ENCODE measurements at regions not wholly inside any gene's neighbourhood (a gene's known extent, or its start where the extent isn't known, plus 50 kb on each side); places are given as distances from the start of the nearest gene placed in this dataset.

GRCh38 chr5:26024774-26025173 lies 1013.6 kb downstream of the CDH9 start:
- no peaks in the 10 kb centered on the region for H3F3A ChIP-seq (ENCODE audit: control insufficient read depth, insufficient read depth)
- H3K9me2 ChIP-seq (replicated peaks; ENCODE audit: control insufficient read depth, low read length): no peaks in the 10 kb centered on the region
- H3K27ac ChIP-seq (ENCODE audit: low read depth, low read length): no peak overlapping the region
- H3K4me3 ChIP-seq (ENCODE audit: low read length): no peak overlapping the region
- no peaks in the 10 kb centered on the region for H3K79me2 ChIP-seq (ENCODE audit: control insufficient read depth, low read length)
- H4K20me1 ChIP-seq (ENCODE audit: control insufficient read depth, insufficient read depth, low read depth, low read length): no peaks in the 10 kb centered on the region
- TF ChIP-seq EZH2phosphoT487 (IDR thresholded peaks at IDR 0.05; ENCODE audit: borderline replicate concordance, low read length) (no peak), CTCF (IDR thresholded peaks at IDR 0.05; ENCODE audit: low read depth, low read length, poor library complexity, severe bottlenecking) (no peak)
- no peak overlapping the region for H3K4me2 ChIP-seq (ENCODE audit: low read length)
- H3K27me3 ChIP-seq (ENCODE audit: control insufficient read depth, low read length): no peaks in the 10 kb centered on the region
- H3K9me3 ChIP-seq (ENCODE audit: control insufficient read depth, insufficient read depth, low read length): no peaks in the 10 kb centered on the region
- H3K36me3 ChIP-seq (ENCODE audit: control insufficient read depth, low read length): no peaks in the 10 kb centered on the region
- H3K4me1 ChIP-seq (ENCODE audit: control insufficient read depth, low read length): no peaks in the 10 kb centered on the region

GRCh38 chr5:26023361-26023760 lies 1015.0 kb downstream of the CDH9 start:
- Histone ChIP-seq H4K20me1 (ENCODE audit: control insufficient read depth, insufficient read depth, low read depth, low read length) (no peaks in the 10 kb centered on the region), H3K27me3 (ENCODE audit: control insufficient read depth, low read length) (no peaks in the 10 kb centered on the region), H3K4me2 (ENCODE audit: low read length) (no peak overlapping the region), H3K79me2 (ENCODE audit: control insufficient read depth, low read length) (no peaks in the 10 kb centered on the region), H3K9me2 (replicated peaks; ENCODE audit: control insufficient read depth, low read length) (no peaks in the 10 kb centered on the region), H3F3A (ENCODE audit: control insufficient read depth, insufficient read depth) (no peaks in the 10 kb centered on the region), H3K4me1 (ENCODE audit: control insufficient read depth, low read length) (no peaks in the 10 kb centered on the region), H3K9me3 (ENCODE audit: control insufficient read depth, insufficient read depth, low read length) (no peaks in the 10 kb centered on the region), H3K27ac (ENCODE audit: low read depth, low read length) (no peak overlapping the region), H3K4me3 (ENCODE audit: low read length) (no peak overlapping the region), H3K36me3 (ENCODE audit: control insufficient read depth, low read length) (no peaks in the 10 kb centered on the region)
- no peak for TF ChIP-seq CTCF (IDR thresholded peaks at IDR 0.05; ENCODE audit: low read depth, low read length, poor library complexity, severe bottlenecking)
- no peak for TF ChIP-seq EZH2phosphoT487 (IDR thresholded peaks at IDR 0.05; ENCODE audit: borderline replicate concordance, low read length)

GRCh38 chr5:26014206-26014605 lies 1024.2 kb downstream of the CDH9 start:
- H3K79me2 ChIP-seq (ENCODE audit: control insufficient read depth, low read length): no peaks in the 10 kb centered on the region
- H3K4me3 ChIP-seq (ENCODE audit: low read length): no peak overlapping the region
- H3K9me2 ChIP-seq (replicated peaks; ENCODE audit: control insufficient read depth, low read length): no peaks in the 10 kb centered on the region
- no peaks in the 10 kb centered on the region for H3K4me1 ChIP-seq (ENCODE audit: control insufficient read depth, low read length)
- H3K27ac ChIP-seq (ENCODE audit: low read depth, low read length): no peak overlapping the region
- H3K4me2 ChIP-seq (ENCODE audit: low read length): no peak overlapping the region
- TF ChIP-seq CTCF (IDR thresholded peaks at IDR 0.05; ENCODE audit: low read depth, low read length, poor library complexity, severe bottlenecking) (no peak), EZH2phosphoT487 (IDR thresholded peaks at IDR 0.05; ENCODE audit: borderline replicate concordance, low read length) (no peak)
- no peaks in the 10 kb centered on the region for H3K36me3 ChIP-seq (ENCODE audit: control insufficient read depth, low read length)
- no peaks in the 10 kb centered on the region for H4K20me1 ChIP-seq (ENCODE audit: control insufficient read depth, insufficient read depth, low read depth, low read length)
- H3K9me3 ChIP-seq (ENCODE audit: control insufficient read depth, insufficient read depth, low read length): no peaks in the 10 kb centered on the region
- H3F3A ChIP-seq (ENCODE audit: control insufficient read depth, insufficient read depth): no peaks in the 10 kb centered on the region
- H3K27me3 ChIP-seq (ENCODE audit: control insufficient read depth, low read length): no peaks in the 10 kb centered on the region

GRCh38 chr5:26012078-26012477 lies 1026.3 kb downstream of the CDH9 start:
- Histone ChIP-seq H3K9me2 (replicated peaks; ENCODE audit: control insufficient read depth, low read length) (no peaks in the 10 kb centered on the region), H3K27ac (ENCODE audit: low read depth, low read length) (no peak overlapping the region), H3K4me3 (ENCODE audit: low read length) (no peak overlapping the region), H3K4me2 (ENCODE audit: low read length) (no peak overlapping the region), H3K27me3 (ENCODE audit: control insufficient read depth, low read length) (no peaks in the 10 kb centered on the region), H3K36me3 (ENCODE audit: control insufficient read depth, low read length) (no peaks in the 10 kb centered on the region), H3F3A (ENCODE audit: control insufficient read depth, insufficient read depth) (no peaks in the 10 kb centered on the region), H4K20me1 (ENCODE audit: control insufficient read depth, insufficient read depth, low read depth, low read length) (no peaks in the 10 kb centered on the region), H3K4me1 (ENCODE audit: control insufficient read depth, low read length) (no peaks in the 10 kb centered on the region), H3K9me3 (ENCODE audit: control insufficient read depth, insufficient read depth, low read length) (no peaks in the 10 kb centered on the region), H3K79me2 (ENCODE audit: control insufficient read depth, low read length) (no peaks in the 10 kb centered on the region)
- TF ChIP-seq EZH2phosphoT487 (IDR thresholded peaks at IDR 0.05; ENCODE audit: borderline replicate concordance, low read length): no peak
- TF ChIP-seq CTCF (IDR thresholded peaks at IDR 0.05; ENCODE audit: low read depth, low read length, poor library complexity, severe bottlenecking): no peak

Data from DOHH2 (cell line).